SU-DHL-6 (cell line): ENCODE measurements at regions not wholly inside any gene's neighbourhood (a gene's known extent, or its start where the extent isn't known, plus 50 kb on each side); places are given as distances from the start of the nearest gene placed in this dataset.

Experiments used
- CTCF ChIP-seq: fragments of 200-600 bp; sonication (generic); IDR thresholded peaks from one replicate; pipeline ENCODE4 v1.5.1; 2017; ENCODE audit warnings: antibody characterized with exemption, mild to moderate bottlenecking, low read length, moderate library complexity; ENCODE audit not compliant: insufficient read depth, poor library complexity, severe bottlenecking
- EZH2phosphoT487 ChIP-seq: fragments of 200-600 bp; sonication (generic), shearing (Covaris generic); conservative IDR thresholded peaks from 2 replicates; pipeline ENCODE4 v1.6.1; 2018; ENCODE audit warnings: mild to moderate bottlenecking, antibody characterized with exemption, low read length, moderate library complexity, mixed read lengths

- TF ChIP-seq CTCF (no peak), EZH2phosphoT487 (no peak)
Measured at GRCh38 chr20:25992146-25992545, 295.5 kb upstream of the ZNF337 start.
